ENCODE measurements at regions not wholly inside any gene's neighbourhood (a gene's known extent, or its start where the extent isn't known, plus 50 kb on each side); places are given as distances from the start of the nearest gene placed in this dataset.

GRCh38 chrX:39580043-39580442, 517.7 kb downstream of the BCOR start:
- TF ChIP-seq CTCF (IDR thresholded peaks at IDR 0.05) (no peak), POLR2A (IDR thresholded peaks at IDR 0.05) (no peak), POLR2AphosphoS5 (IDR thresholded peaks at IDR 0.05) (no peak), EP300 (IDR thresholded peaks at IDR 0.05; ENCODE audit: low read depth) (no peak)

All from transverse colon (tissue), 4 donors.